Esophagus squamous epithelium (tissue), 5 donors: ENCODE measurements at regions not wholly inside any gene's neighbourhood (a gene's known extent, or its start where the extent isn't known, plus 50 kb on each side); places are given as distances from the start of the nearest gene placed in this dataset.

ENCODE experiments used
- DNase-seq: peaks from one replicate; lab custom pipeline; 2025; lab: John Stamatoyannopoulos, UW
- H3K27ac ChIP-seq, 4 donors: fragments of 200-600 bp; sonication (generic); one replicate each; pipeline ENCODE4 v1.5.1; 2016 to 2019; ENCODE audit warnings: mild to moderate bottlenecking in 1 of 4
- H3K27me3 ChIP-seq, 4 donors: fragments of 200-600 bp; sonication (generic); 1 replicate in 3 of 4; 2 replicates in 1 of 4; pipeline versions ENCODE4 v1.5.1 to v1.6.0; 2017 to 2021; ENCODE audit warnings: antibody characterized with exemption in 1 of 4
- H3K36me3 ChIP-seq, 3 donors: fragments of 200-600 bp; sonication (generic); one replicate each; pipeline ENCODE4 v1.5.1; 2016 to 2019
- H3K4me1 ChIP-seq, 3 donors: fragments of 200-600 bp; sonication (generic); one replicate each; pipeline ENCODE4 v1.5.1; 2017 to 2019
- H3K4me3 ChIP-seq, 4 donors: fragments of 200-600 bp; sonication (generic); 1 replicate in 3 of 4; 2 replicates in 1 of 4; pipeline ENCODE4 v1.5.1; 2016 to 2019; ENCODE audit warnings: mild to moderate bottlenecking in 2 of 4, moderate library complexity in 1 of 4
- H3K9me3 ChIP-seq, 3 donors: fragments of 200-600 bp; sonication (generic); one replicate each; pipeline ENCODE4 v1.5.1; 2016 to 2019
- POLR2A ChIP-seq, 4 donors: fragments of 450-650 bp; IDR thresholded peaks; one replicate each; pipeline ENCODE4 v1.6.1; 2017; ENCODE audit warnings: antibody characterized with exemption in 4 of 4, mild to moderate bottlenecking in 4 of 4, moderate library complexity in 3 of 4
- WGBS, 2 donors: methylation state at CpG; one replicate each; pipeline ENCODE4 v1.1.5; 2018; 5-methylcytosine and 5-hydroxymethylcytosine counted together
- intact Hi-C: fragments of 100-400 bp; cut with DNase I; formaldehyde crosslinking; loops from one replicate; pipeline ENCODE4 v1.15.0; 2022
- TF ChIP-seq, protein P1 (sequence below), 6 experiments: fragments of 450-650 bp in 4 of 6; fragments of 200-600 bp in 2 of 6; sonication (generic) in 2 of 6; IDR thresholded peaks; one replicate each; pipeline ENCODE4 v1.5.1; 2016 to 2019; ENCODE audit warnings: antibody characterized with exemption in 6 of 6, mild to moderate bottlenecking in 4 of 6, moderate library complexity in 4 of 6
- donor health status: DM: yes; HTN: yes; CAD: no.

DNA sequence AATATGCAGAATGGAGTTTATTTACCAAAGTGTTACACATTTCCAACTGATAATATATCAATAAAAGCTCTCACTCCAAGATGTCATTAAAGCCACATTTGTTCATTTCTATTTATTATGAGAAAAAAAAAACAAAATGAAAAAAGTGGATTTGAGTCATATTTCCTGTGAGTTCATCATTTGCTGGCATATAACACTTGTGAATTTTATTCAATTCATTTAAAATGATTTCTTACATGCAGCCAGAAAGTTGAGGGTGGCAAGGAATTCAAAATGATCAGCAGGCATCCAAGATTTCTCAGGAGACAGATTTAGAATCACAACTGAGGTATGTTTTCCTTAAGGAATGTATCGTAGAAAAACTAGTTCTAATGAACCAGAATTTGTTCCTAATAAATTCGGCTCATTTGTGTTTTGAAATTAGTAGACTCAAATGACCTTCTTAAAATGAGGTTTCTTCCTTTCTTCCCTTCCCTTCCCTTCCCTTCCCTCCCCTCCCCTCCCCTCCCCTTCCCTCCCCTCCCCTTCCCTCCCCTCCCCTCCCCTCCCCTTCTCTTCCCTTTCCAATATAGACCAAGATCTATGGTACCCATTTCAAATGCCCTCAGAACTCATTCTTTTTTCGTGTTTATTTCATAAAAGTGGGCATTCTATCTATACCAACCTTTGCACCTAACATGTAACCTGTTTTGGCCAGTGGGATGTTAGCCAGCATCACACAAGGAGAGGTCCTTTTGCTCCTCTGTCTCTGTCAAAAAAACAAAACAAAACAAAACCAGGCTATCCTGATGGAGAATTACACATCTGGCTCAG lies 357.9 kb upstream of the TSHZ2 start:
- Histone ChIP-seq H3K9me3 (no peaks in the 10 kb centered on the region), H3K4me1 (no peaks in the 10 kb centered on the region), H3K27me3 (peaks cover 0 to 14% (median 0%) of the 10 kb centered on the region in 4 donors), H3K36me3 (no peaks in the 10 kb centered on the region), H3K27ac (no peak overlapping the region), H3K4me3 (no peak overlapping the region)
- WGBS, 2 donors: 75 to 77% methylated on average over 3 of the region's 3 CpGs
- TF ChIP-seq, protein P1, sequence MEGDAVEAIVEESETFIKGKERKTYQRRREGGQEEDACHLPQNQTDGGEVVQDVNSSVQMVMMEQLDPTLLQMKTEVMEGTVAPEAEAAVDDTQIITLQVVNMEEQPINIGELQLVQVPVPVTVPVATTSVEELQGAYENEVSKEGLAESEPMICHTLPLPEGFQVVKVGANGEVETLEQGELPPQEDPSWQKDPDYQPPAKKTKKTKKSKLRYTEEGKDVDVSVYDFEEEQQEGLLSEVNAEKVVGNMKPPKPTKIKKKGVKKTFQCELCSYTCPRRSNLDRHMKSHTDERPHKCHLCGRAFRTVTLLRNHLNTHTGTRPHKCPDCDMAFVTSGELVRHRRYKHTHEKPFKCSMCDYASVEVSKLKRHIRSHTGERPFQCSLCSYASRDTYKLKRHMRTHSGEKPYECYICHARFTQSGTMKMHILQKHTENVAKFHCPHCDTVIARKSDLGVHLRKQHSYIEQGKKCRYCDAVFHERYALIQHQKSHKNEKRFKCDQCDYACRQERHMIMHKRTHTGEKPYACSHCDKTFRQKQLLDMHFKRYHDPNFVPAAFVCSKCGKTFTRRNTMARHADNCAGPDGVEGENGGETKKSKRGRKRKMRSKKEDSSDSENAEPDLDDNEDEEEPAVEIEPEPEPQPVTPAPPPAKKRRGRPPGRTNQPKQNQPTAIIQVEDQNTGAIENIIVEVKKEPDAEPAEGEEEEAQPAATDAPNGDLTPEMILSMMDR (IDR thresholded peaks at IDR 0.05): no peak
- no peak for TF ChIP-seq POLR2A (IDR thresholded peaks at IDR 0.05)
- DNase-seq: no peak
- intact Hi-C loops: no loop called here

DNA sequence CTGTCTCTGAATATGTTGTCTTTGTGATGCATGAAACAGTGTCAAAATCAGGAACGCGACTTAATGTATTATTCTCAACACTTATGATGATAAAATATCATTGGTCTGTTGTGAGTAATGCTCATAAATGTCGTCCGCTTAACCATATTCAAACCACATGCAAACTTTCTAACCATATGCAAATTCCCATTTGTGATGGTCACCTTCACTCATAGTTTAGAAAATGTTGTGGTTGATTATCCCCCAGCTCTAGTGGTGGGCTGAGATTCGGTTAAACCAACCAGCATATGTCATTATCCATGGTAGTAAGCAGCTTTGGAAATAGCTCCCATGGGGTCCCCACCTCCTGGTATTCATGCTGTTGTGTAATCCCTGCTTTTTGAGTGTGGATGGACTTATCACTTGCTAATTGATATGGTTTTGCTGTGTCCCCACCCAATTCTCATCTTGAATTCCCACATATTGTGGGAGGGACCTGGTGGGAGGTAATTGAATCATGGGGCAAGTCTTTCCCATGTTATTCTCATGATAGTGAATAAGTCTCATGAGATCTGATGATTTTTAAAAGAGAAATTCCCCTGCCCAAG lies 360.0 kb upstream of the TSHZ2 start:
- TF ChIP-seq POLR2A (IDR thresholded peaks at IDR 0.05): no peak
- TF ChIP-seq, protein P1 (IDR thresholded peaks at IDR 0.05): no peak
- Histone ChIP-seq H3K4me1 (no peaks in the 10 kb centered on the region), H3K4me3 (no peak overlapping the region), H3K36me3 (no peaks in the 10 kb centered on the region), H3K27me3 (peaks cover 0 to 14% (median 0%) of the 10 kb centered on the region in 4 donors), H3K9me3 (no peaks in the 10 kb centered on the region), H3K27ac (no peak overlapping the region)
- intact Hi-C loops: no loop called here
- DNase-seq: no peak
- WGBS, 2 donors: 83 to 88% methylated on average over 5 of the region's 5 CpGs

DNA sequence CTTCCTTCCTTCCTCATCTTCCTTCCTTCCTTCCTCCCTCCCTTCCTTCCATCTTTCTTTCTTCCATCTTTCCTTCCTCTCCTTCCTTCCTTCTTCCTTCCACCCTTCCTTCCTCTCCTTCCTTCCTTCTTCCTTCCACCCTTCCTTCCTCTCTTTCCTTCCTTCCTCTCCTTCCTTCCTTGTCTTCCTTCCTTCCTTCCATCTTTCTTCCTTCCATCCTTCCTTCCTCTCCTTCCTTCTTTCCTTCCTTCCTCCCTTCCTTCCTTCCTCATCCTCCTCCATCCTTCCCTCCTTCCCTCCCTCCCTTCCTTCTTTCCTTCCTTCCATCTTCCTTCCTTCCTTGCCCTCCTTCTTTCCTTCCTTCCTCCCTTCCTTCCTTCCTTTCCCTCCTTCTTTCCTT lies 361.4 kb upstream of the TSHZ2 start:
- intact Hi-C loops: no loop called here
- no peak for DNase-seq
- Histone ChIP-seq H3K4me3 (no peak overlapping the region), H3K27ac (no peak overlapping the region), H3K9me3 (no peaks in the 10 kb centered on the region), H3K36me3 (no peaks in the 10 kb centered on the region), H3K4me1 (no peaks in the 10 kb centered on the region), H3K27me3 (peaks cover 0 to 5% (median 0%) of the 10 kb centered on the region in 4 donors)
- TF ChIP-seq POLR2A (IDR thresholded peaks at IDR 0.05): no peak
- TF ChIP-seq, protein P1 (IDR thresholded peaks at IDR 0.05): no peak

DNA sequence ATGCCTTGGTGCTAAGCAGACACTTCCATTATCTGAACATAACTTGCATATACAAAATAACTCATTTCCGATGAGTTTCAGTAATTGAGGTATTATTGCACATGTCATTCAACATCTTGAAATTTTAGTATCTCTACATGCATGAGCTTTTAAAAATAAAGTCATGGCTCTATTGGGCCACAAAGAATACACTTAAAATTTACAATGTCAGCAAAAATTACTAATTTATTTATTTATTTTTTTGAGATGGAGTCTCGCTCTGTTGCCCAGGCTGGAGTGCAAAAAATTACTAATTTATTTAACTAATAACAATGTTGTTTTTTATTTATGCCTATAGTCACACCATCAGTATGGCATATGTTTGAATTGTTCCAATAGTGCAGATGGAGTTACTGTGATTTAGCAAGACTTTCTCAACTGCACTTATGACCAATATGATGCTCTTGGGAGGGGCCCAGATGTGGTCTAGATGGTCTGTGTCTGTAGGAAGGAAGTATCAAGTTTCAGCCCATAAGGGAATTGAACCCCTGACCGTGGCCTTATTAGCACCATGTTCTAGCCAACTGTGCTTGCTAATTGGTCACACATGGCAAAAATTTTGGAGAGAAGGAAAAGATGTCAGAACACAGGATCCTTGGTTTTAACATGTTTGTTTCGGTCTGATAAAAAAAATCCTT lies 370.7 kb upstream of the TSHZ2 start:
- TF ChIP-seq, protein P1 (IDR thresholded peaks at IDR 0.05): no peak
- TF ChIP-seq POLR2A (IDR thresholded peaks at IDR 0.05): no peak
- WGBS, 2 donors: 71% methylated on average over 4 of the region's 4 CpGs
- H3K9me3 ChIP-seq: no peaks in the 10 kb centered on the region
- no peak for DNase-seq
- intact Hi-C loops: no loop called here
- no peak overlapping the region for H3K4me3 ChIP-seq
- H3K4me1 ChIP-seq: no peaks in the 10 kb centered on the region
- H3K27me3 ChIP-seq: no peaks in the 10 kb centered on the region
- H3K36me3 ChIP-seq: no peaks in the 10 kb centered on the region
- H3K27ac ChIP-seq: no peak overlapping the region

DNA sequence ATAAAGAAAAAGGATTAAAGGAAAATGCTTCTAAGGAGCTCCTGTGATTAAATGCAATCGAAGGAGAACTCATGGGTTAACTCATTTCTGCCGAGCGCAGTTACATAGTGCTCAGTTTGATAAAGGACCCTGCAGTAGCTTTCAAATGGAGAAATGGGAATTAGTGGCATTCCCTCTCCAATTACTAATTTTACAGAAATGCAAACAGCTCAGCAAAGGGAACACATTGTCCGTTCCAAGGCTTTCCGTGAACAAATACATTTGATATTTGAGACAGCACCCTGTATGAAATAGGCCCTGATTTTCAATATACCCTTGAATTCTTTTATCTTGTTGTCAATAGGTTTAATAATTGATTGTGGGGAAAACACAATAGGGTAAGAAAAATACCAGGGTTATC lies 375.9 kb upstream of the TSHZ2 start:
- no peak for DNase-seq
- H3K9me3 ChIP-seq: no peaks in the 10 kb centered on the region
- no peaks in the 10 kb centered on the region for H3K36me3 ChIP-seq
- 75 to 87% methylated on average over 5 of the region's 5 CpGs for WGBS, 2 donors
- no peaks in the 10 kb centered on the region for H3K27me3 ChIP-seq
- TF ChIP-seq, protein P1 (IDR thresholded peaks at IDR 0.05): no peak
- no peak for TF ChIP-seq POLR2A (IDR thresholded peaks at IDR 0.05)
- no peak overlapping the region for H3K4me3 ChIP-seq
- no peaks in the 10 kb centered on the region for H3K4me1 ChIP-seq
- intact Hi-C loops: no loop called here
- H3K27ac ChIP-seq: no peak overlapping the region
